H1 (cell line): ENCODE measurements at regions not wholly inside any gene's neighbourhood (a gene's known extent, or its start where the extent isn't known, plus 50 kb on each side); places are given as distances from the start of the nearest gene placed in this dataset.

ENCODE experiments used
- CBX8 ChIP-seq: fragments of 300-800, 300-1000 bp; sonication (generic); IDR thresholded peaks from 2 replicates; pipeline ENCODE4 v1.7.1; 2016; ENCODE audit warnings: low read depth, low read length, borderline replicate concordance
- CHD2 ChIP-seq: IDR thresholded peaks from 2 replicates; pipeline ENCODE4 v1.6.1; 2012; ENCODE audit warnings: low read length, improper control_type of control experiment
- EP300 ChIP-seq, 2 experiments: IDR thresholded peaks; 1 replicate in 1 of 2; 2 replicates in 1 of 2; pipeline ENCODE4 v1.6.1; 2011 to 2012; ENCODE audit warnings: low read depth in 2 of 2, low read length in 2 of 2, mild to moderate bottlenecking in 2 of 2, borderline replicate concordance in 1 of 2, inconsistent platforms in 1 of 2, moderate library complexity in 1 of 2

GRCh38 chr18:78069784-78070664, 820.4 kb downstream of the GALR1 start (continued):
- TF ChIP-seq CHD2 (no peak), EP300 (IDR thresholded peaks at IDR 0.05; ENCODE audit: borderline replicate concordance in 1 of 2, low read depth in 2 of 2, low read length in 2 of 2) (no peak), CBX8 (no peak)
